Psoas muscle (tissue), 7 donors: ENCODE measurements at regions not wholly inside any gene's neighbourhood (a gene's known extent, or its start where the extent isn't known, plus 50 kb on each side); places are given as distances from the start of the nearest gene placed in this dataset.

ENCODE experiments used
- ATAC-seq, 4 donors: fragments of 200-7000 bp; cut with Tn5 transposase; one replicate each; pipeline ENCODE4 v1.9.1; 2020; ENCODE audit warnings: moderate library complexity in 3 of 4, mild to moderate bottlenecking in 2 of 4
- DNase-seq, 2 donors: peaks; one replicate each; pipeline ENCODE4 v3.0.0-alpha.2; 2020
- H3K27ac ChIP-seq: fragments of 200-600 bp; one replicate; pipeline ENCODE4 v1.8.0; 2022
- H3K27me3 ChIP-seq, 3 donors: fragments of 200-600 bp in 1 of 3; one replicate each; pipeline versions ENCODE4 v1.6.1 to v1.8.0; 2013 to 2022; ENCODE audit warnings: low read length in 2 of 3, mild to moderate bottlenecking in 2 of 3, moderate library complexity in 1 of 3; ENCODE audit not compliant: insufficient read depth in 3 of 3
- H3K36me3 ChIP-seq, 2 donors: fragments of 200-600 bp in 1 of 2; one replicate each; pipeline versions ENCODE4 v1.6.1 to v1.8.0; 2013 to 2022; ENCODE audit warnings: low read depth in 1 of 2, mild to moderate bottlenecking in 1 of 2, moderate library complexity in 1 of 2; ENCODE audit not compliant: insufficient read depth in 1 of 2
- H3K4me1 ChIP-seq: fragments of 200-600 bp; one replicate; pipeline ENCODE4 v1.8.0; 2022
- H3K4me3 ChIP-seq: fragments of 200-600 bp; one replicate; pipeline ENCODE4 v1.8.0; 2022; ENCODE audit warnings: mild to moderate bottlenecking
- H3K9me3 ChIP-seq: fragments of 200-600 bp; one replicate; pipeline ENCODE4 v1.8.0; 2022
- CTCF ChIP-seq: fragments of 200-600 bp; IDR thresholded peaks from one replicate; pipeline ENCODE4 v1.8.0; 2022; ENCODE audit warnings: antibody characterized with exemption
- WGBS, 3 donors: extraction: QIAGEN DNeasy Blood & Tissue Kit; methylation state at CpG; one replicate each; pipeline versions ENCODE4 v1.1.6 to v1.1.7; 2013; 5-methylcytosine and 5-hydroxymethylcytosine counted together
- intact Hi-C, 2 donors: fragments of 100-400 bp; cut with DNase I; formaldehyde crosslinking; loops; one replicate each; pipeline versions ENCODE4 v1.11.0 to v1.14.2; 2022
- donor health status: healthy with polysubstance abuse.
- donor health status: DM: no; HTN: no; CAD: no; lungs with moderate emphysema.
- donor health status: Bipolar disorder and iron deficiency.
- donor health status: healthy.
- donor health status: DM: yes; HTN: yes; CAD: no.
- donor health status: DM: no; HTN: no; CAD: no.
- donor health status: DM: yes; HTN: yes; CAD: no.

- DNase-seq (no peak), ATAC-seq (peak in 2 of 4 donors; percentile 53 to 62)
- Histone ChIP-seq H3K36me3 (no peaks in the 10 kb centered on the region), H3K4me1 (peaks cover 7% of the 10 kb centered on the region), H3K27ac (no peak overlapping the region), H3K27me3 (no peaks in the 10 kb centered on the region), H3K9me3 (no peaks in the 10 kb centered on the region), H3K4me3 (no peak overlapping the region)
- intact Hi-C loops = no loop called here
- no peak for TF ChIP-seq CTCF
- WGBS, 3 donors = 52 to 69% (median 60%) methylated on average over 7 of the region's 7 CpGs
These were observed 431.2 kb upstream of the AUTS2 start for GRCh38 chr7:69166979-69167516.

GRCh38 chr7:69169386-69169785 lies 428.9 kb upstream of the AUTS2 start:
- no peaks in the 10 kb centered on the region for H3K4me1 ChIP-seq
- H3K4me3 ChIP-seq = no peak overlapping the region
- no peak for TF ChIP-seq CTCF
- intact Hi-C loops = no loop called here
- H3K27ac ChIP-seq = no peak overlapping the region
- no peaks in the 10 kb centered on the region for H3K36me3 ChIP-seq
- DNase-seq (no peak), ATAC-seq (no peak)
- H3K9me3 ChIP-seq = no peaks in the 10 kb centered on the region
- 23 to 29% (median 24%) methylated on average over 1 of the region's 1 CpG for WGBS, 3 donors
- H3K27me3 ChIP-seq = no peaks in the 10 kb centered on the region

DNA sequence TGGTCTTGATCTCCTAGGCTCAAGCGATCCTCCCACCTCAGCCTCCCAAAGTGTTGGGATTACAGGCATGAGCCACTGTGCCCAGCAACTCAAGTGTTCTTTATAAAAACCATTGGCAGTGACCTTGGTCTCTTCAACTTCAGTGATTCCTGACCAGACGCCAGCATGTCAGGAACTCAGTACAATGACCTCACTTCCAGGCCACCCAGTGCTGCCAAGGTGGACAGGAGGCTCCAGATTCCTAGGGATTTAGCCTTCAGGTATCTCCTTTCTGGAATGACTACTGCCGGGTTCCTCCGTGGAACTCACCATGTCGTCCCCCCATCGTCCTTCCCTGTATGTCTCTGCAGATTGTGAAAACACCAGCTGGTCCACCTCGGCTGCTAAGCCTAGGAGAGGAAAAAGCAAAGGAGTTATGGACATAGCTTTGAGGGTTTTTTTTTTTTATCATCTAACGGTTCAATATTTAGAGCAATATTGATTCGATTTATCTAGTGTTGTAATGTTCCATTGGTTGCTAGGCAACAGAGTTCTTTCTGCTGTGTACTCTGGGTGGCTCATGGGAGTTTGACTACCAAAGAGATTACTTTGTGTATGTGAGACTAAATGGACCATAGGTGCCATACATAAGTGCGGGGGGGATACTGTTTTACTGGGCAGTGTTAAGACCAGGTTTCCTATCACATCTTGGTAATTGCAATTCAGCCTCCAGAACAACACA lies 425.8 kb upstream of the AUTS2 start:
- H3K4me3 ChIP-seq = no peak overlapping the region
- no peaks in the 10 kb centered on the region for H3K36me3 ChIP-seq
- ATAC-seq = no peak
- no peaks in the 10 kb centered on the region for H3K27me3 ChIP-seq
- H3K4me1 ChIP-seq = no peaks in the 10 kb centered on the region
- H3K9me3 ChIP-seq = no peaks in the 10 kb centered on the region
- no peak for DNase-seq
- no peak overlapping the region for H3K27ac ChIP-seq
- no peak for TF ChIP-seq CTCF
- WGBS, 3 donors = 52 to 59% (median 55%) methylated on average over 10 of the region's 10 CpGs
- intact Hi-C loops = no loop called here

DNA sequence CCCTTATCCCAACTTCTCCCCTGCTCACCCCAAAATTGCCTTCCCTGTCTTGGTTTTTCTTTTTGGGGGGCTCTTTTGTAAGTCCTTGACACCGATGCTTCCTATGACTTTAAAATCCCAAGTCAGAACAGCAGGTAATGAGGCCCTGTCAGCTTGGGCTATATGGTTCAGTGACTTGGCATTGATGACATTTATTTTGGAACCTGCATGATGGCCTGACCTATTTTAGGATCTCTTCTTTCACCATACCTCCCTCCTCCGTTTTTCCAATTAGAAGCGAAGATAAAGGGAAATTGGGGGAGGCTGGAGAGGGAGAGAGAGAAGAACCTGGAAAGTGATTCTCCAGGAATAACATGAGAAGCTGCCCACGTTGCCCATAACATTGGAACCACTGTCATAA lies 424.9 kb upstream of the AUTS2 start:
- Histone ChIP-seq H3K9me3 (no peaks in the 10 kb centered on the region), H3K27ac (no peak overlapping the region), H3K27me3 (no peaks in the 10 kb centered on the region), H3K36me3 (no peaks in the 10 kb centered on the region), H3K4me3 (no peak overlapping the region), H3K4me1 (no peaks in the 10 kb centered on the region)
- 65 to 79% (median 78%) methylated on average over 4 of the region's 4 CpGs for WGBS, 3 donors
- no peak for TF ChIP-seq CTCF
- intact Hi-C loops = no loop called here
- DNase-seq = no peak
- no peak for ATAC-seq

GRCh38 chr7:69173846-69174245 lies 424.4 kb upstream of the AUTS2 start:
- DNase-seq (no peak), ATAC-seq (no peak)
- no peak overlapping the region for H3K27ac ChIP-seq
- H3K4me3 ChIP-seq = no peak overlapping the region
- no peaks in the 10 kb centered on the region for H3K9me3 ChIP-seq
- no peaks in the 10 kb centered on the region for H3K36me3 ChIP-seq
- no peaks in the 10 kb centered on the region for H3K27me3 ChIP-seq
- H3K4me1 ChIP-seq = no peaks in the 10 kb centered on the region
- intact Hi-C loops = no loop called here
- no peak for TF ChIP-seq CTCF
- 56 to 80% (median 79%) methylated on average over 1 of the region's 1 CpG for WGBS, 3 donors
